Small intestine (tissue), 7 donors: ENCODE measurements at regions not wholly inside any gene's neighbourhood (a gene's known extent, or its start where the extent isn't known, plus 50 kb on each side); places are given as distances from the start of the nearest gene placed in this dataset.

Experiments used
- DNase-seq, 2 donors: peaks; one replicate each; pipeline versions ENCODE4 v3.0.0 to v3.0.0-alpha.2; 2013
- FAIRE-seq: peaks from 2 replicates; lab custom pipeline; 2012; peaks lifted over from hg19 to GRCh38; lab: Jason Lieb, UNC
- H3K27ac ChIP-seq, 3 donors: one replicate each; pipeline ENCODE4 v1.5.1; 2013; ENCODE audit warnings: low read length in 2 of 3, mild to moderate bottlenecking in 2 of 3, control low read depth in 1 of 3, inconsistent platforms in 1 of 3, low read depth in 1 of 3, moderate library complexity in 1 of 3
- H3K27me3 ChIP-seq, 3 donors: one replicate each; pipeline ENCODE4 v1.6.1; 2013; ENCODE audit warnings: low read length in 3 of 3, inconsistent platforms in 1 of 3; ENCODE audit not compliant: control insufficient read depth in 3 of 3, insufficient read depth in 3 of 3
- H3K36me3 ChIP-seq, 3 donors: one replicate each; pipeline ENCODE4 v1.6.1; 2013; ENCODE audit warnings: low read length in 3 of 3, inconsistent platforms in 1 of 3, low read depth in 1 of 3, mild to moderate bottlenecking in 1 of 3, moderate library complexity in 1 of 3; ENCODE audit not compliant: control insufficient read depth in 3 of 3, insufficient read depth in 2 of 3
- H3K4me1 ChIP-seq, 3 donors: one replicate each; pipeline ENCODE4 v1.6.1; 2013; ENCODE audit warnings: low read length in 2 of 3, inconsistent platforms in 1 of 3, low read depth in 1 of 3, mild to moderate bottlenecking in 1 of 3, moderate library complexity in 1 of 3; ENCODE audit not compliant: control insufficient read depth in 3 of 3, insufficient read depth in 2 of 3
- H3K4me3 ChIP-seq, 3 donors: one replicate each; pipeline ENCODE4 v1.5.1; 2013; ENCODE audit warnings: low read length in 3 of 3, control low read depth in 1 of 3, inconsistent platforms in 1 of 3, low read depth in 1 of 3, mild to moderate bottlenecking in 1 of 3, moderate library complexity in 1 of 3
- H3K9me3 ChIP-seq, 2 donors: one replicate each; pipeline ENCODE4 v1.6.1; 2013; ENCODE audit warnings: low read depth in 1 of 2, low read length in 1 of 2; ENCODE audit not compliant: control insufficient read depth in 2 of 2, insufficient read depth in 1 of 2
- WGBS, 3 donors: extraction: QIAGEN DNeasy Blood & Tissue Kit; methylation state at CpG; one replicate each; pipeline ENCODE4 v1.1.7; 2013; 5-methylcytosine and 5-hydroxymethylcytosine counted together
- donor health status: healthy with polysubstance abuse.
- donor health status: control.
- donor health status: control.
- donor health status: Bipolar disorder and iron deficiency.
- donor health status: healthy.

DNA sequence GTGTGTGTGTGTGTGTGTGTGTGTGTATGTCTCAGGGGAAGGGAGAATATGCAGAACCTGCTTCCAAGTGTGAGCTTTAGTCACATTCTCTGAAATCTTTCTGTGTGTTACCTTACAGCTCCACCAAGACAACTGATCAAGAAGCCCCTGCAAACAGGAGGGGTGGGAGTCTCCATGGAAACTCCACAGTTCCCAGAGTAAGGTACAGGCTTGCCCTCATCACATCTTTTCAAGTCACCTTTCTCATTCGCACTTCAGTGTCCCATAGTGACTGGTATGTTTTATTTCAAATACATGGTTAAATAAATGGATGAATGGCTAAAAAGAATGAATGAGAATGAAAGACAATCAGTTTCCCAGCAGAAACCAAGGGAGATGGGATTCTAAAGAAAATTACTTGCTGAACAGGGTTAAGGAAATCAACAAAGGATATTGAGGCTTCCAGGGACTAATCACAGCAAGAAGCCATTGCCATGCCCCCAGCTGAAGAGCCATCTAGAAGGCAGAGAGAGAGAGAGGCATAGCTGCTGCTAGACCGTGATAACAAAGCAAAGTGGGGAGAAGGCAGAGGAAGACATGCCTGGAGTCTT, 987.2 kb upstream of the CELF4 start:
- DNase-seq: no peak

DNA sequence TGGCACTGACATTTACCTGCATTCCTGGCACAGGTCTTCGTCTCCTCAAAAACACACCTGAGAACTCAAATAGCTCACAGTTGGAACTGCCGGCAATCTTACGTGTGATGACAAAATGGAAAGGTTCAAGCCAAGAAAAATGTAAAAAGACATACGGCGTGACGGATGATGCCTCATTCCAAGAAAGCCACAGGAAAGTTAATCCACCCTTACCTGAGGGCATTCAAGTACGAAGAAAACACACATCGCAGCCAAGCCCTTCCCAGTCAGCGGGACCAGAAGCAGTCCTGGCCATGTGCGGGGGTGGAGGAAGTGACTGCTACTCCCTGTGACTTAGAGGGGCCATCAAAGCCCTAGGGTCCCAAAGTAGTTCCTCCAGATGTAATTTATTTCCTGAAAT, 986.3 kb upstream of the CELF4 start:
- DNase-seq: no peak
- Histone ChIP-seq H3K36me3 (no peaks in the 10 kb centered on the region), H3K27me3 (no peaks in the 10 kb centered on the region), H3K4me1 (no peaks in the 10 kb centered on the region), H3K27ac (no peak overlapping the region), H3K9me3 (no peaks in the 10 kb centered on the region), H3K4me3 (no peak overlapping the region)
- WGBS, 3 donors: 80 to 91% (median 90%) methylated on average over 10 of the region's 10 CpGs
- no peak for FAIRE-seq

More for the DNA sequence above, 987.2 kb upstream of the CELF4 start:
- WGBS, 3 donors: 78 to 83% (median 78%) methylated on average over 2 of the region's 2 CpGs
- no peak for FAIRE-seq
- no peaks in the 10 kb centered on the region for H3K9me3 ChIP-seq
- H3K4me1 ChIP-seq: no peaks in the 10 kb centered on the region
- no peaks in the 10 kb centered on the region for H3K36me3 ChIP-seq
- no peak overlapping the region for H3K4me3 ChIP-seq
- no peak overlapping the region for H3K27ac ChIP-seq
- H3K27me3 ChIP-seq: no peaks in the 10 kb centered on the region

DNA sequence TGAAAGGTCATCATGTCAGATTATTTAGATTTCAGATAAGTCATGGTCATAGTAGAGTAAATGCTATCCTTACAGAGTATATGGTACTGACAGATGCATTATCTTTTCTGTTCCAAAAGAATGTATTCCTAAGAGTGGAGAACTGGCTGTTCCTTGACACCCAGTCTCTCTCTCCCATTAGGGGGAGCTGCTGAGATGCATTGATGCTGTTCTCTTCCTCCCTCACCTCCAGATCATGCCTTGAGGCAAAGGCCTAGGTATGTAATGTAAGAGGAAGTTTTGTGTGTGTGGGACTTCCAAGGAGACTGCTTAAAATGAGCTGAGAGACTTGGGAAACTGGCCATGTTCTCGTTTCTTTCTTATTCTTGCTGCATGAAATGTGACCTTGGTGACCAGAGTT, 979.5 kb upstream of the CELF4 start:
- peak in 1 of 2 donors; percentile 20 for DNase-seq
- no peak for FAIRE-seq

DNA sequence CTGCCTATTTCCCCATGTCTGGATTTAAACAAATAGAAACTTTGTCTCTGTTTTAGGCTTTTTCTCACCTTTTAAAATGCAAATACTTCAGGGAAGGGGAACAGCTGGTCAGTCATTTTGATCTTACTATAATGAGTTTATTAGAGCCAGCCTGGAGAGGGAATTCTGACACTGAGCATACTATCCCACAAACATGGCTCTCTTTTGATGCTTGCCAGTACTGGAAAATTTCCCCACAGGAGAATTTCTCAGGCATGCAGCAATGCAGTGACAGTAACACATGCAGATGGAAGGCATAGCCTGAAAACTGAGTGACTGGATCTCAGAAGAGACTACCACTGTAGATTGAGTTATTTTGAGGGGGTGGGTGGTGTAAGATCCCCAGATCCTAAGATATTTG, 974.3 kb upstream of the CELF4 start:
- DNase-seq (no peak), FAIRE-seq (no peak)
- Histone ChIP-seq H3K4me1 (no peaks in the 10 kb centered on the region), H3K27me3 (no peaks in the 10 kb centered on the region), H3K4me3 (no peak overlapping the region), H3K27ac (no peak overlapping the region), H3K9me3 (peaks cover 0 to 3% of the 10 kb centered on the region in 2 donors), H3K36me3 (no peaks in the 10 kb centered on the region)

More for the DNA sequence above, 979.5 kb upstream of the CELF4 start:
- whole genome bisulfite sequencing, 3 donors: 25 to 59% (median 30%) methylated on average over 1 of the region's 1 CpG
- Histone ChIP-seq H3K36me3 (no peaks in the 10 kb centered on the region), H3K27me3 (no peaks in the 10 kb centered on the region), H3K9me3 (no peaks in the 10 kb centered on the region), H3K4me3 (no peak overlapping the region), H3K4me1 (no peaks in the 10 kb centered on the region), H3K27ac (no peak overlapping the region)

DNA sequence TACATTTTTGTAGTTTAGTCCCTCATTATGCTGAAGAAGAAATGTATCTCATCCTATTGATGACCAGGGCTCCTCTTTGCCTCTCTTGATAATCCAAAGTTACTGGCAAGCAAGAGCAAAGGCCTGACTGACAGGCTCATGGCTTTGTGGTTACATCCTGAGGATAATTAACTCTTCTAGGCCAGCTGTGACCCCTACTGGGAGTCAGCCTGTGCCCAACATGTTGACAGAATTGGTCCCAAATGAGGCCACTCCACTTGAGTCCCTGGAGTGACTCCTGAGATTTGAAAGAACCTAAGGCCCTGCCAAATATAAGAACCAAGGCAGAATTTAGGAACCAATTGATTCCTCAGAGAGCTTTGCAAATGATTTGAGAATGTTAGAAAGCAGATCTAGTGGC, 973.8 kb upstream of the CELF4 start:
- DNase-seq (no peak), FAIRE-seq (no peak)
- Histone ChIP-seq H3K4me3 (no peak overlapping the region), H3K36me3 (no peaks in the 10 kb centered on the region), H3K27me3 (no peaks in the 10 kb centered on the region), H3K9me3 (peaks cover 0 to 3% of the 10 kb centered on the region in 2 donors), H3K27ac (no peak overlapping the region), H3K4me1 (no peaks in the 10 kb centered on the region)

DNA sequence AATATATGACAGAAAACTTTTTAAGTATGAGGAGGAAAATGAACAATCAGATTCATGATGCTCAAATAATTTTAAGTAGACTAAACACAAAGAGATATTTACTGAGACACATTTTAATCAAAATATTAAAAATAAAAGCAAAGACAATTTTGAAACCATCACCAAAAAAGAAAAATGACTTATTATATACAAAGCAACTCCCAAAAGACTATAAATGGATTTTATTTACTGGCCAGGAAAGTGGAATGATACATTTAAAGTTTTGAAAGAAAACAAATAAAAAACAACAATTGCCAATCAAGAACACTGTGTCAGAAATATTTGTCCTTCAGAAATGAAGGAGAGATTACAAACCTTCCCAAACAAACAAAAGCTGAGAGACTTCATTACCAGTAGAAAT, 968.5 kb upstream of the CELF4 start:
- H3K27ac ChIP-seq: no peak overlapping the region
- no peaks in the 10 kb centered on the region for H3K4me1 ChIP-seq
- no peak for DNase-seq
- no peak for FAIRE-seq
- no peaks in the 10 kb centered on the region for H3K36me3 ChIP-seq
- H3K4me3 ChIP-seq: no peak overlapping the region
- H3K27me3 ChIP-seq: no peaks in the 10 kb centered on the region
- H3K9me3 ChIP-seq: peaks cover 2 to 8% of the 10 kb centered on the region in 2 donors

DNA sequence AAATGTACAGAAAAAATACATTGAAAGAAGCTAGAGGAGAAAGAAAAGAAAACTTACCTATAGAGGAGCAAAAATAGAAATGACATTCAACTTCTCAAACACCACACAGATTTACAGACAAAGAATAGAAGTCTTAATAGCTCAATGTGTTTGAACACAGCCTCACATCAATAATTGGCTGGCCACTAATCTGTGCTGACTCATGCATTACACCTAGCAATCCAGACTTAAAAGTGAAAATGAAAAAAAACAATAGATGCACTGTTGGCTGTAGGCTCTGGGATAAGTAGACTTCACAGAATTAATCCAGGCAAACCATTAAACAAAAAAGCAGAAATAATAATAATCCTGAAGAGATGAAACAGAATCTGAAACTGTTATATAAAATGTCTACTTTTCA, 961.3 kb upstream of the CELF4 start:
- no peaks in the 10 kb centered on the region for H3K4me1 ChIP-seq
- FAIRE-seq: no peak

DNA sequence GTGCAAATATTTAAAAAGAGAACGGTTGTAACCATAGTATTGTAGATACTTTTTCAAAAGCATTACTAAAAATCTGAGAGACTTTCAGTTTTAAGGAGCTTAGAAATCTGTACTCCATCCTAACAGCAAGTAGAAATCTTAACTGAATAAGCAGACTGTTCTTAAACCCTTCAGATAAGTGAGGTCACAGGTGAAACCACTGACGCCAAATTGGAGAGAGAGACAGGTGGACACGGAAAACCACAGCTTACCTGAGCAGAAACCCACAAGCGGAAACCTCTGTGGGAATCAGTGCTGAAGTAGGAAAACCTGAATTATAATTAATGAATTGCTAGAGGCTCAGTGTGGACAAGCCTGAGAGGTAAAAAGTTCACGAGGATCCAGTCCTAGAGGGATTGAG, 959.4 kb upstream of the CELF4 start:
- Histone ChIP-seq H3K4me1 (no peaks in the 10 kb centered on the region), H3K27ac (no peak overlapping the region), H3K4me3 (no peak overlapping the region), H3K27me3 (no peaks in the 10 kb centered on the region), H3K36me3 (no peaks in the 10 kb centered on the region), H3K9me3 (no peaks in the 10 kb centered on the region)
- FAIRE-seq: no peak
- no peak for DNase-seq
- WGBS, 3 donors: 58 to 65% (median 62%) methylated on average over 5 of the region's 5 CpGs

More for the DNA sequence above, 961.3 kb upstream of the CELF4 start:
- Histone ChIP-seq H3K27me3 (no peaks in the 10 kb centered on the region), H3K9me3 (no peaks in the 10 kb centered on the region), H3K36me3 (no peaks in the 10 kb centered on the region), H3K4me3 (no peak overlapping the region), H3K27ac (no peak overlapping the region)
- no peak for DNase-seq

DNA sequence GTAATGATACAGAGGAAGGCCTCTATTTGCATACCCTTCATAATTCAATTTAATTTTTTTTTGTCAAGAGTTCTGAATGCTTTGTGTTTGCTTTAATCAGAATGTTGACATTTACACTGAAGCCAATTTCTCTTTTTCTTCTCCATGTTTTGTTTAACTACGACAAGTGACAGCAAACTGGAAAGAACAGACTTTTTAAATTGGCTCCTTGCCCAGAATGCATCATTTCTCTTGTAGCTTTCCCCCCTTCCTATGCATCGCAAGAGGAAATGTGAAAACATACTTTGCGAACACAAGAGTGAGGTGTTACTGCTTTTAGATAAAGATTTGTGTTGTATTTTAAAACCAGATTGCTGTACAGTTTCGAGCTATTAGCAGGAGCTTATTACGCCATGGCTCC, 955.2 kb upstream of the CELF4 start:
- H3K27me3 ChIP-seq: no peaks in the 10 kb centered on the region
- H3K9me3 ChIP-seq: no peaks in the 10 kb centered on the region
- DNase-seq (no peak), FAIRE-seq (no peak)
- 64 to 75% (median 70%) methylated on average over 5 of the region's 5 CpGs for WGBS, 3 donors
- no peaks in the 10 kb centered on the region for H3K4me1 ChIP-seq
- H3K36me3 ChIP-seq: no peaks in the 10 kb centered on the region
- H3K4me3 ChIP-seq: no peak overlapping the region
- H3K27ac ChIP-seq: no peak overlapping the region
